Panc1 (cell line): ENCODE measurements at regions not wholly inside any gene's neighbourhood (a gene's known extent, or its start where the extent isn't known, plus 50 kb on each side); places are given as distances from the start of the nearest gene placed in this dataset.

Source experiments
- ATAC-seq: fragments of 200-7000 bp; cut with Tn5 transposase; 2 replicates; pipeline ENCODE4 v1.9.1; 2020; ENCODE audit warnings: mild to moderate bottlenecking, moderate library complexity
- BruUV-seq: library from RNA; stranded (reverse); fragments of 400-500 nt; replicated peaks from 2 replicates; lab custom pipeline; 2021; lab: Mats Ljungman, UMichigan
- CTCF ChIA-PET: fragments of 300-600 bp; sonication (Branson Sonifier 250); formaldehyde crosslinking; loops from one replicate; lab custom pipeline; 2022; ENCODE audit warnings: antibody characterized with exemption; lab: Charles Lee
- POLR2A ChIA-PET: fragments of 300-600 bp; sonication (Branson Sonifier 250); formaldehyde crosslinking; loops from one replicate; lab custom pipeline; 2022; ENCODE audit warnings: antibody characterized with exemption; lab: Charles Lee
- DNase-seq: peaks from one replicate; pipeline ENCODE4 v3.0.0-alpha.2; 2010; ENCODE audit warnings: low read depth, low spot score
- H3K27ac ChIP-seq: 2 replicates; pipeline ENCODE4 v1.5.1; 2011; ENCODE audit warnings: mild to moderate bottlenecking, low read length, inconsistent platforms
- H3K27me3 ChIP-seq: fragments of 200-500 bp; sonication (Bioruptor generic); 2 replicates; pipeline ENCODE4 v1.6.0; 2014; ENCODE audit warnings: low read length, inconsistent platforms; ENCODE audit not compliant: control insufficient read depth, insufficient read depth
- H3K36me3 ChIP-seq: fragments of 200-500 bp; sonication (Bioruptor generic); 2 replicates; pipeline ENCODE4 v1.5.1; 2014; ENCODE audit warnings: inconsistent platforms, mild to moderate bottlenecking, low read length, moderate library complexity; ENCODE audit not compliant: control insufficient read depth, insufficient read depth
- H3K4me1 ChIP-seq: 2 replicates; pipeline ENCODE4 v1.5.1; 2011; ENCODE audit warnings: inconsistent platforms, mild to moderate bottlenecking, low read length, moderate library complexity; ENCODE audit not compliant: control insufficient read depth, insufficient read depth
- H3K4me3 ChIP-seq, 2 experiments: 2 replicates each; pipeline ENCODE4 v1.5.1; 2011 to 2012; ENCODE audit warnings: low read depth in 2 of 2, low read length in 2 of 2, mild to moderate bottlenecking in 2 of 2, inconsistent platforms in 1 of 2, moderate library complexity in 1 of 2
- H3K9me3 ChIP-seq: fragments of 200-500 bp; sonication (Bioruptor generic); 2 replicates; pipeline ENCODE4 v1.5.1; 2014; ENCODE audit warnings: low read depth, mild to moderate bottlenecking, inconsistent platforms, low read length, moderate library complexity; ENCODE audit not compliant: control insufficient read depth, insufficient read depth
- CTCF ChIP-seq: fragments of 450-650 bp; IDR thresholded peaks from 2 replicates; pipeline ENCODE4 v1.5.1; 2017; ENCODE audit warnings: mild to moderate bottlenecking
- POLR2AphosphoS5 ChIP-seq: IDR thresholded peaks from 2 replicates; pipeline ENCODE4 v1.6.1; 2012; ENCODE audit warnings: mild to moderate bottlenecking, low read depth, low read length, moderate library complexity
- REST ChIP-seq, 2 experiments: IDR thresholded peaks; 2 replicates each; pipeline ENCODE4 v1.6.1; 2011 to 2012; ENCODE audit warnings: low read depth in 2 of 2, control low read depth in 1 of 2, low read length in 1 of 2, mild to moderate bottlenecking in 1 of 2, moderate library complexity in 1 of 2; ENCODE audit not compliant: insufficient read depth in 1 of 2
- SIN3A ChIP-seq: IDR thresholded peaks from 2 replicates; pipeline ENCODE4 v1.6.1; 2012; ENCODE audit warnings: low read depth, mild to moderate bottlenecking, low read length, moderate library complexity, borderline replicate concordance; ENCODE audit not compliant: insufficient read depth
- TCF7L2 ChIP-seq: IDR thresholded peaks from 2 replicates; pipeline ENCODE4 v1.6.1; 2011; ENCODE audit warnings: mild to moderate bottlenecking, low read depth, low read length, inconsistent platforms
- in situ Hi-C: cut with HindIII; loops from 2 replicates; pipeline ENCODE4 v1.10.0; 2016; ENCODE audit warnings: low sequenced_read_pairs, low pct_unique_long_range_greater_than_20kb
- intact Hi-C: fragments of 100-400 bp; cut with micrococcal nuclease; formaldehyde crosslinking; loops from one replicate; pipeline ENCODE4 v1.10.0; 2022; ENCODE audit not compliant: unreplicated experiment

- ChIA-PET CTCF (interaction anchor here (0.7 kb wide), 1 partner anchor 54 kb away, joined by 7 read pairs; no protein-coding TSS in a partner anchor), POLR2A (no interaction called here)
- TF ChIP-seq REST (IDR thresholded peaks at IDR 0.05; ENCODE audit: insufficient read depth in 1 of 2, low read depth in 2 of 2, low read length in 1 of 2) (no peak), POLR2AphosphoS5 (no peak), CTCF (no peak), TCF7L2 (no peak), SIN3A (no peak)
- Histone ChIP-seq H3K27ac (no peak overlapping the region), H3K4me1 (no peaks in the 10 kb centered on the region), H3K9me3 (no peaks in the 10 kb centered on the region), H3K27me3 (no peaks in the 10 kb centered on the region; the same call in none of the 2 replicates), H3K4me3 (no peak overlapping the region), H3K36me3 (no peaks in the 10 kb centered on the region)
- DNase-seq (no peak), ATAC-seq (no peak)
- in situ Hi-C loops = no loop called here
- intact Hi-C loops = no loop called here
- BruUV-seq = no TSS peak
Measured at GRCh38 chr1:56401191-56401590, 178.2 kb downstream of the PLPP3 start.

GRCh38 chr1:56400526-56400925 lies 178.8 kb downstream of the PLPP3 start:
- POLR2A ChIA-PET = no interaction called here
- CTCF ChIA-PET = interaction anchor here (0.7 kb wide), 1 partner anchor 53 kb away, joined by 7 read pairs; no protein-coding TSS in a partner anchor
- TF ChIP-seq CTCF (no peak), REST (IDR thresholded peaks at IDR 0.05; ENCODE audit: insufficient read depth in 1 of 2, low read depth in 2 of 2, low read length in 1 of 2) (no peak), TCF7L2 (no peak), POLR2AphosphoS5 (no peak), SIN3A (no peak)

More at GRCh38 chr1:56400526-56400925, 178.8 kb downstream of the PLPP3 start:
- no peaks in the 10 kb centered on the region; the same call in none of the 2 replicates for H3K27me3 ChIP-seq
- no TSS peak for BruUV-seq
- intact Hi-C loops = no loop called here
- no peaks in the 10 kb centered on the region for H3K36me3 ChIP-seq
- H3K4me1 ChIP-seq = no peaks in the 10 kb centered on the region
- in situ Hi-C loops = no loop called here
- no peak overlapping the region for H3K27ac ChIP-seq
- ATAC-seq = no peak
- H3K9me3 ChIP-seq = no peaks in the 10 kb centered on the region
- no peak for DNase-seq
- no peak overlapping the region for H3K4me3 ChIP-seq
